GM18868 (cell line): ENCODE measurements at regions not wholly inside any gene's neighbourhood (a gene's known extent, or its start where the extent isn't known, plus 50 kb on each side); places are given as distances from the start of the nearest gene placed in this dataset.

Source experiments
- ATAC-seq: cut with Tn5 transposase; IDR thresholded peaks from one replicate; pipeline ENCODE4 v1.9.1; 2021; ENCODE audit warnings: mild to moderate bottlenecking, moderate library complexity; ENCODE audit not compliant: unreplicated experiment

DNA sequence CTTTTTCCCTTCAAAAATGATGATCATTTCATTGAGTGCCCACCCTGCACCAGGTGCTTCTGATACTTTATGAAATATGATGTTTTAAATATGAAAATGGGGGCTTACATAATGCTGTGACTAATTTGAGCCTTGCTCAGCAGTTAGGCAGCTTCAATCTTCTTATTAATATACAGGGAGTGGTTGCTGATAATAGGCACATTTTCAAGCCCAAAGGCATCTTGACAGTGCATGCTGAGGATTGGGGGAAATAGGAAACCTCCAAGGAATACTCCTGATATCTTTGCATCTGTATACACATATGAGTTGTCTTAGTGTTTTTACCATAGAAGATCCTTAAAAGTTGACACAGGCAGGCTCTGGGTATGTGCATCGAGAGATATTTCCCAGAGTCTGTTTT, 262.3 kb upstream of the SASH1 start:
- ATAC-seq, result no peak

- ATAC-seq, result no peak
These were observed 261.6 kb upstream of the SASH1 start for GRCh38 chr6:148081076-148081475.

DNA sequence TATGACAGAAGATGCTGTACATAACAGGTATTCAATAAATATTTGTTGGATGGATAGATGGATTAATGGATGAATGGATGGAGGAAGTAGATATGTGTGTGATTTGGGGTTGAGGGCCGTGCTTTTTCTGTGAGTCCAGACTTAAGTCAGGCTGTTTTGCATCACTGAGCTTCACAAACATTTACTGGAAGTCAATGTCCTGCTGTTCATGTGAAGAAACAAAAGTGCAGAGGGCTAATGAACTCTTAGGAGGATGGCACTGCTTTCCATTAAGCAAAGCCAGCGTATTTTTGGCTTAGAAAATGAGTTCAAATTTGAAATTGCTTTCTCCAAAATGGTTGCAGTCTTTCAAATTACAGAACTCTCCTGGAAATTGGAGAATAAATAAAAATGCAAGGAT, 260.6 kb upstream of the SASH1 start:
- ATAC-seq, result no peak

GRCh38 chr6:148082696-148083095, 259.9 kb upstream of the SASH1 start:
- ATAC-seq, result no peak

DNA sequence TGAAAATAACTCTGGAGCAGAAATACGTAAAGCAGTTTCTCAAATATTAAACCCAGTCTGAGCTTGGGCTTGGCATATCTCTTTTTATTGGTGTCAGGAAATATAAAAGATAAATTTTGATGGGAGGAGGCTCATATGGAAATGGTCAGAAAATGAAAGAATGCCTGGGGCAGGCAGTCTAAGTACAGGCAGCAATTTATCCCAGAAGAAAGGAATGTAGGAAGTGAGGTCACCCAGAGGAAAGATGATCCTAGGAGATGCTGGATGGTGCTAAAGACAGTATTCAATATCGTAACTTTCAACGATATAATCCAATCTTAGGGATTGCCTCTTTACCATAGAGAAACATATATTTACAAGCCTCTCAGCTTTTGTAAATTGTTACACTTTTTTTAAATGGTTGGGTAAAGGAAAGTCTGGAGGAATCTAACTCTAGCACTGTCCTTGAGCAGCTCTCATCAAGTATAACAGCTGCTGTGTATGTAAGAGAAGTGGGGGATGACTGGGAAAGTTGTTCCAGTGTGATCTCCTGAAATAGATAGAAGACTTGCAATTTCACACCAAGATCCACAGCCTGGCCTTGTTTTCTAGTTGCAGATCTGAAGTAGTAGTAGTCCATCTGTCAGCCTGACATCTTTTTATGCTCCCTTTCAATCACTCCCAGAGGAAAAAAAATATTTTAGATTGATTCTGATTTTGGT, 256.9 kb upstream of the SASH1 start:
- ATAC-seq, result no peak

DNA sequence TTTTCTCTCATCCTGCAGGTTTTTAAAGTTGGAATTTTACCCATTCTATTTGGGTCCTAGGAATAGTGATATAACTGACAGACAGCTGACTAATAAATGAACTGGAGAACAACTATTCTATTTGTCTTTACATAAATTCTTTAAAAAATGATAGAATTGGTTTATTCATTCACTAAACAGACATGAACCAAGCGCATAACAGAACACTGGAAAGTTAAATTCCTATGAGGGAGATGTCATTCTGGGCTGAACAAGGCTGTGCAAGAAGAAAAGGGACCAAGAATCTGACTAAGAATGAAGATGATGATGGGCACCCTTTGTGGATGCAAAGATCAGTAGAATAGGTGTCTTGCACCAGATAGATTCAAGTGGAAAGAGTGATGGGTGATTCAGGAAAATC, 256.3 kb upstream of the SASH1 start:
- no peak for ATAC-seq

GRCh38 chr6:148086843-148087242, 255.8 kb upstream of the SASH1 start:
- no peak for ATAC-seq

- no peak for ATAC-seq
These were observed 255.0 kb upstream of the SASH1 start for GRCh38 chr6:148087659-148088058.

DNA sequence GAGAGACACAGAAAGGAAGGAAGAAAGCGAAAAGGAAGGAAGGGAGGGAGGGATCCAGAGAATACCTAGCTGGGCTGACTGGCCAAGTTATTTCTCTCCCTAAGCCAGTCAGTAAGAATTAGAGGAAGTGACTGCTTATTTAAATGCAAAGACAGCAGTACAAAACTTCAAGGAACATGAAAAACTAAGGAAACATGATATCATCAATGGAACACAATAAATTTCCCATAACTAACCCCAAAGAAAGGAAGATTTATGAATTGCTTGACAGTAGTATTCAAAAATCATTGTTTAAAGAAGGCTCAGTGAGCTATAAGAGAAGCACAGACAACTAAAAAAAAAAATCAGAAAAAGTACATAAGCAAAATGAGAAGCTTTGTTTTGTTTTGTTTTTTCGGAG, 252.3 kb upstream of the SASH1 start:
- ATAC-seq, result no peak

GRCh38 chr6:148091394-148091793, 251.2 kb upstream of the SASH1 start:
- no peak for ATAC-seq

- ATAC-seq, result no peak
These were observed 239.2 kb upstream of the SASH1 start for GRCh38 chr6:148103436-148103835.

DNA sequence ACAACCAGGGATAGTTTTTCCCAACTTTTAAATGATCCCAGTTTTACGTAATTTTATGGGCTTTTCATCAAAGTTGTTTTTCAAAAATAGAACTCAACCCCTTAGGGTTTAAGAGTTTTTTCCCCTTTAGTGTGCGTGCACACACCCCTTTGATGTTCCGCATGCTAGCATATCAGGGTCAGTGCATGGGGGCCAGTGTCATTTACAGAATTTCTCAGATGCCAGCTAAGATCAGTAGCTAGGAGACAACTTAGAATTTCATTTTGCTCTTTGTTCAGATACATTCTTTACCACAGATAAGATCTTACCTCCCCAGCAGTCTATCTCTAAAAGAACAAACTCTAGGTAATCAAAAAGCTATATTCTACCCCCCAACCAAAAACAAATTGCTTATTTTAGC, 238.5 kb upstream of the SASH1 start:
- no peak for ATAC-seq

DNA sequence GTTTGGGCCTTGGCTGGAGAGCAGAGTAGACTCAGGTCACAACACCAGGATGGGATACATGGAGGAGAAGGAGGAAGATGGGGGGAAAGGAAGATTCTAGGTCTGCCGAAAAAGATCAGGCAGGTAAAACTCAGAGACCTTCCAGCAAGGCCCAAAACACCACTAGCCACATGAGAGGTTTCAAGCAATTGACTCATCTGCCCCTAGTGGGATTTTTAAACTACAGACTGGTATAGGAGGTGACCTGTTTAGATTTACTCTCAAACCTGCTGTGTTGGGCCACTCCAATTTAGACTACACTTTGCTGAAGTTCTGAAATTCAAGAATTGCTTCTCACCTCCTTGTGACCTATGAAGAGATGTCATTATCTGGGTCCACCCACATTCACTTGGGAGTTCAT, 236.9 kb upstream of the SASH1 start:
- ATAC-seq, result no peak

GRCh38 chr6:148107911-148108310, 234.7 kb upstream of the SASH1 start:
- no peak for ATAC-seq

DNA sequence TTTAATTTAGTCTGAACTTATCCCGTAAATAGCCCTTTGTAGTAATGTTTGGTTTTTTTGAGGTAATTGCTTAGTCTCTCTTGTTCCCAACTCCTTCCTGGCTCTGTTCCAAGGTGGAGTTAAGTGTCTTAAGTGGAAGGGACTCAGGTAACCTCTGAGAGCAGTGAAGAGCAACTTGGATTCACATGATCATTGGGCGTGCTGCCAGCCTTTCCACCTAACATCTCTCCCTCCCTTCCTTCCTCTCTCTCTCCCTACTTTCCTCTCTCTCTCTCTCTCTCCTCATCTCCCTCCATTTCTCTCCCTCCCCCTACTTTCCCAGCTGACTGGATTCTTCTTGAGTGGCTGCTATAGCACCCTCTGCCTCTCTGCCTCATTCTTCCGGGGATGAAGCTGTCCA, 232.9 kb upstream of the SASH1 start:
- ATAC-seq, result no peak

DNA sequence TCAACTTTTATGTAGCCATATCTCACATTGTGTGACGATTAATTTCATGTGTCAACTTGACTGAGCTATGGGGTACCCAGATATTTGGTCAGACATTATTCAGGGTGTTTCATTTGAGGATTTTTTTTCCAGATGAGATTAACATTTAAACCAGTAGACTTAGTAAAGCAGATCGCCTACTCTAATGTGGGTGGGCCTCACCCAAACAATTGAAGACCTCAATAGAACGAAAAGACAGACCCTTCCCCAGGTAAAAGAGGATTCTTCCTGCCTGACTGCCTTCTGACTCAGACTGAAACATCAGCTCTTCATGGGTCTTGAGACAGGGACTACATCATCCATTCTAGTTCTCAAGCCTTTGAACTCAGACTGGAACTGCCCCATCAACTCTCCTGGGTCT, 231.7 kb upstream of the SASH1 start:
- ATAC-seq, result no peak

DNA sequence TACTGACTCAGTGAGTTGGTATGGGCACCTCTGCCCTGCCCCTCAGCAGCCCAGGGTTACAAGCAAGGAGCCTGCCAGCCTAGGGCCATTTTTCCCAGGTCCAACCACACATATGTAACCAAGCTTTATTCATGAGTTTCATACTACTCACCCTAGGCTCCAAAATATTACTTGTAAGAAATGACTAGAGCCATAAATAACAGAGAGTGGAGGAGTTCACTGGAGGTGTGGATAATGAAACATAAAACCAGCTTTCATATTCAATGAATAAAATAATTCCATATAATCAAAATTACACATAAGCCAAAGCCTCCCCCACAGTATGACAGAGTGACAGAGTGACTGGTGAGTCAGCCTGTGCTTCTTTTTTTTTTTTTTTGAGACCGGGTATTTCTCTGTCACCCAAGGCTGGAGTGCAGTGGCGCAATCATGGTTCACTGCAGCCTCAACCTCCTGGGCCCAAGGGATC, 229.8 kb upstream of the SASH1 start:
- ATAC-seq, result no peak

- ATAC-seq, result no peak
These were observed 226.6 kb upstream of the SASH1 start for GRCh38 chr6:148116001-148116400.

- no peak for ATAC-seq
These were observed 224.4 kb upstream of the SASH1 start for GRCh38 chr6:148118244-148118643.

- no peak for ATAC-seq
These were observed 214.5 kb upstream of the SASH1 start for GRCh38 chr6:148128014-148128730.

GRCh38 chr6:148134592-148134991, 208.0 kb upstream of the SASH1 start:
- no peak for ATAC-seq

DNA sequence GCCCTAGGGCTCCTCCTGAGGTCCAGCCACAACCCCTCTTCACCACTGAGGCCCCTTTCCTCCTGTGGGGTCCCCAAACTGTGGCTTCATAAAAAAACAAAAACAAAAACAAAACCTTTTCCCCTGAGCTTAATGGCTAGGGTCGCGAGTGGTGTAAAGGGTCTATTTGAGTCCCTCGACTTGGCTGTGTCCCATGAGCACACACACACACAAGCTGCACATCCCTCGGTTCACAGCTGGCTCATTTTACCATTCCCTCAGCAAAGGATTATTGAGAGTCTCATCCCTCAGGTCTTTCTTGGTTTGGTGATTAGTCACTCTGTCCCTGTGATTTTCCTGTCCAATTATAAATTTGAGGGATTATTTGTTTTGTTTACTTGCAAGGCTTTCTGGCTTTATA, 206.1 kb upstream of the SASH1 start:
- no peak for ATAC-seq

DNA sequence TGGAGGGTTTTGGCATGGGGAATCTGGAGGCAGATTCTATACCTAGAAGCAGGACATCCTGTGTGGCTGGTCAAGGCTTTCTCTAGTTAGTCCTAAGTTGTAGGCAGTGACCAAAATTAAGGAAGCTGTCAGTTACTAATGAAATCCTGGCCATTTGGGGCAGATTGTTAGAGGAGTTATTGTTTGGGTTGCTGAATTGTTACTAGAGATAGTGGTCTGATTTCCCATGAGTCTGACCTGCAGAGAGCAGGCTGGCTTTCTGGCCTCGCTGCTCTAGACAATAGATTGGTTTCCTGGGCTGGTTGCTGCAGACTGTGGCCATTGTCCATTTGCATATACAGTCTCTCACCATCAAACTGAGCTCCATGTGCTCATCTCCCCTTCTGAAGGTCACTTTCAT, 205.0 kb upstream of the SASH1 start:
- ATAC-seq, result no peak
